Stomach (tissue), 8 donors: ENCODE measurements at regions not wholly inside any gene's neighbourhood (a gene's known extent, or its start where the extent isn't known, plus 50 kb on each side); places are given as distances from the start of the nearest gene placed in this dataset.
"Not testable (repeated sequence)": the region's sequence is repeated elsewhere in the genome, so short reads cannot be mapped to it uniquely, and the experiment has no call there.

ENCODE experiments used
- DNase-seq, 2 donors: peaks; one replicate each; pipeline versions ENCODE4 v3.0.0 to v3.0.0-alpha.2; 2013 to 2019
- H3K27ac ChIP-seq, 5 donors: fragments of 200-600 bp in 4 of 5; sonication (generic) in 4 of 5; one replicate each; pipeline ENCODE4 v1.5.1; 2013 to 2019; ENCODE audit warnings: mild to moderate bottlenecking in 1 of 5, moderate library complexity in 1 of 5
- H3K27me3 ChIP-seq, 3 donors: fragments of 200-600 bp; sonication (generic); one replicate each; pipeline ENCODE4 v1.5.1; 2017 to 2019; ENCODE audit warnings: mixed run types in 1 of 3
- H3K36me3 ChIP-seq, 4 donors: fragments of 200-600 bp; sonication (generic); 1 replicate in 3 of 4; 2 replicates in 1 of 4; pipeline ENCODE4 v1.5.1; 2016 to 2019
- H3K4me1 ChIP-seq, 4 donors: fragments of 200-600 bp; sonication (generic); one replicate each; pipeline ENCODE4 v1.5.1; 2016 to 2019
- H3K4me3 ChIP-seq, 4 donors: fragments of 200-600 bp; sonication (generic) in 3 of 4; one replicate each; pipeline ENCODE4 v1.5.1; 2016 to 2019; ENCODE audit warnings: mild to moderate bottlenecking in 1 of 4
- H3K9me3 ChIP-seq, 4 donors: fragments of 200-600 bp; sonication (generic); one replicate each; pipeline ENCODE4 v1.5.1; 2016 to 2019
- CTCF ChIP-seq, 7 experiments: fragments of 450-650 bp in 4 of 7; fragments of 200-600 bp in 3 of 7; sonication (generic) in 3 of 7; IDR thresholded peaks; one replicate each; pipeline ENCODE4 v1.5.1; 2016 to 2019; ENCODE audit warnings: antibody characterized with exemption in 7 of 7, control low read depth in 2 of 7, mild to moderate bottlenecking in 1 of 7
- EP300 ChIP-seq: sonication (generic); formaldehyde crosslinking; IDR thresholded peaks from one replicate; pipeline ENCODE4 v1.6.1; 2017; ENCODE audit warnings: antibody characterized with exemption
- POLR2A ChIP-seq, 4 donors: fragments of 450-650 bp; IDR thresholded peaks; one replicate each; pipeline ENCODE4 v1.6.1; 2016; ENCODE audit warnings: antibody characterized with exemption in 4 of 4, control low read depth in 2 of 4, mild to moderate bottlenecking in 1 of 4, moderate library complexity in 1 of 4
- POLR2AphosphoS5 ChIP-seq, 3 donors: sonication (generic); formaldehyde crosslinking; IDR thresholded peaks; one replicate each; pipeline ENCODE4 v1.6.1; 2016; ENCODE audit warnings: antibody characterized with exemption in 3 of 3
- WGBS, 5 donors: extraction: QIAGEN DNeasy Blood & Tissue Kit in 3 of 5; methylation state at CpG; one replicate each; pipeline versions ENCODE4 v1.1.5 to v1.1.7; 2013 to 2018; 5-methylcytosine and 5-hydroxymethylcytosine counted together
- intact Hi-C: fragments of 100-400 bp; cut with DNase I; formaldehyde crosslinking; loops from one replicate; pipeline ENCODE4 v1.15.1; 2023; ENCODE audit warnings: low total_unique reads
- donor health status: healthy with polysubstance abuse.
- donor health status: Bipolar disorder and iron deficiency.
- donor health status: healthy.

DNA sequence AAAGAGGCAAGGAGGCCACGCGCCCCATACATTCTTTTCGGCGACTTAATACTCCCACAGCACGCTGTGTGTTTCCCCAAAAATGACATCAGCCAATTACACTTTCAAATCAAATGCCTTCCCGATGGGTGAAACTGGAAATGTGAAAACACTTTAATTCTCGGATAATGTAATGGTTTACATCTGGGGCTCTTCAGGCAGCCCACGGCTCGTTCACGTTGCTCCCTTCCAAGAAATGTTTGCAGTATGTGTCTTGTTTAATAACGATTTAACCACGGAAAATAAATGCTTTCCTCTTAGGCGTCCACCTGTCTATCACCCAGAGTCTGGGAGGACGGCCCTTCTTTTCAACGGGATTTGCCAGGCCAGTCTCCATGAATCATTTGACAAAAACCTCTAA is 272.5 kb downstream of the SHOX start:
- DNase-seq: no peak
- Histone ChIP-seq H3K27me3 (no peaks in the 10 kb centered on the region), H3K36me3 (no peaks in the 10 kb centered on the region), H3K9me3 (peaks cover 6 to 68% (median 23%) of the 10 kb centered on the region in 4 donors), H3K4me1 (no peaks in the 10 kb centered on the region), H3K27ac (no peak overlapping the region), H3K4me3 (no peak overlapping the region)
- intact Hi-C loops: no loop called here
- TF ChIP-seq POLR2A (IDR thresholded peaks at IDR 0.05): no peak
- TF ChIP-seq POLR2AphosphoS5 (IDR thresholded peaks at IDR 0.05): no peak
- no peak for TF ChIP-seq CTCF (IDR thresholded peaks at IDR 0.05)
- no peak for TF ChIP-seq EP300
- 82 to 89% (median 86%) methylated on average over 15 of the region's 15 CpGs for WGBS, 5 donors

GRCh38 chrX:896256-896655 is 265.7 kb downstream of the SHOX start:
- Histone ChIP-seq H3K36me3 (no peaks in the 10 kb centered on the region), H3K27me3 (no peaks in the 10 kb centered on the region), H3K27ac (no peak overlapping the region), H3K9me3 (peaks cover 0 to 69% (median 28%) of the 10 kb centered on the region in 4 donors), H3K4me3 (no peak overlapping the region), H3K4me1 (no peaks in the 10 kb centered on the region)
- DNase-seq: no peak
- WGBS, 5 donors: 74 to 95% (median 81%) methylated on average over 3 of the region's 3 CpGs
- no peak for TF ChIP-seq CTCF (IDR thresholded peaks at IDR 0.05)
- no peak for TF ChIP-seq POLR2AphosphoS5 (IDR thresholded peaks at IDR 0.05)
- no peak for TF ChIP-seq EP300
- no peak for TF ChIP-seq POLR2A (IDR thresholded peaks at IDR 0.05)
- intact Hi-C loops: no loop called here

- TF ChIP-seq POLR2AphosphoS5 (IDR thresholded peaks at IDR 0.05) (no peak), EP300 (no peak), POLR2A (IDR thresholded peaks at IDR 0.05) (no peak), CTCF (IDR thresholded peaks at IDR 0.05) (no peak)
- no peaks in the 10 kb centered on the region for H3K27me3 ChIP-seq
- no peaks in the 10 kb centered on the region for H3K4me1 ChIP-seq
- H3K9me3 ChIP-seq: peaks cover 5 to 77% (median 32%) of the 10 kb centered on the region in 4 donors
- WGBS, 5 donors: 77 to 86% (median 84%) methylated on average over 5 of the region's 5 CpGs
- intact Hi-C loops: no loop called here
- H3K4me3 ChIP-seq: no peak overlapping the region
- H3K36me3 ChIP-seq: no peaks in the 10 kb centered on the region
- no peak for DNase-seq
- no peak overlapping the region for H3K27ac ChIP-seq
Measured at GRCh38 chrX:889966-890651, 259.5 kb downstream of the SHOX start.

DNA sequence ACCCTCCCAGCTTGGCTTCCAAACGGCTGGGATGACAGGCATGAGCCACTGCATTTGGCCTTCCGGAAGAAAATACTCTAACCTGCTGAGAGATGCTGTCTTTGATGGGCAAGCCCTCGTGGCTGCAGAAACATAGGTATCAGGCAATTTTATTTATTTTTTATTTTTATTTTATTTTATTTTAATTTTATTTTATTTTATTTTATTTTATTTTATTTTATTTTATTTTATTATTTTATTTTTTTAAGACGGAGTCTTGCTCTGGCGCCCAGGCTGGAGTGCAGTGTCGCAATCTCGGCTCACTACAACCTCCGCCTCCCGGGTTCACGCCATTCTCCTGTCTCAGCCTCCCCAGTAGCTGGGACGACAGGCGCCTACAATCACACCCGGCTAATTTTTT is 257.1 kb downstream of the SHOX start:
- DNase-seq, intact Hi-C loops: not testable (repeated sequence)

GRCh38 chrX:883588-883987 is 253.0 kb downstream of the SHOX start:
- H3K9me3 ChIP-seq: peaks cover 0 to 55% (median 22%) of the 10 kb centered on the region in 4 donors
- 45 to 75% (median 55%) methylated on average over 10 of the region's 10 CpGs for WGBS, 5 donors
- no peaks in the 10 kb centered on the region for H3K36me3 ChIP-seq
- TF ChIP-seq EP300 (no peak), POLR2AphosphoS5 (IDR thresholded peaks at IDR 0.05) (no peak), POLR2A (IDR thresholded peaks at IDR 0.05) (no peak), CTCF (IDR thresholded peaks at IDR 0.05) (no peak)
- H3K27me3 ChIP-seq: no peaks in the 10 kb centered on the region
- no peak for DNase-seq
- H3K4me3 ChIP-seq: no peak overlapping the region
- H3K4me1 ChIP-seq: no peaks in the 10 kb centered on the region
- intact Hi-C loops: no loop called here
- no peak overlapping the region for H3K27ac ChIP-seq

More for the DNA sequence above, 257.1 kb downstream of the SHOX start:
- H3K4me3 ChIP-seq, H3K27me3 ChIP-seq, H3K27ac ChIP-seq, H3K36me3 ChIP-seq, H3K4me1 ChIP-seq: not testable (repeated sequence)
- H3K9me3 ChIP-seq: peaks cover 5 to 84% (median 32%) of the 10 kb centered on the region in 4 donors
- 88 to 95% (median 93%) methylated on average over 13 of the region's 13 CpGs for WGBS, 5 donors

- H3K4me3 ChIP-seq, intact Hi-C loops, H3K36me3 ChIP-seq, H3K27ac ChIP-seq, DNase-seq, H3K27me3 ChIP-seq, H3K4me1 ChIP-seq: not testable (repeated sequence)
- peaks cover 0 to 52% (median 21%) of the 10 kb centered on the region in 4 donors for H3K9me3 ChIP-seq
- 59 to 65% (median 64%) methylated on average over 11 of the region's 11 CpGs for WGBS, 5 donors
Measured at GRCh38 chrX:879756-880698, 249.4 kb downstream of the SHOX start.
